CD14-positive monocyte (primary cell): ENCODE measurements at regions not wholly inside any gene's neighbourhood (a gene's known extent, or its start where the extent isn't known, plus 50 kb on each side); places are given as distances from the start of the nearest gene placed in this dataset.

Source experiments
- DNase-seq, 3 donors: peaks; one replicate each; pipeline ENCODE4 v3.0.0-alpha.2; 2011 to 2022
- H2AFZ ChIP-seq: 2 replicates; pipeline ENCODE4 v1.6.0; 2012; ENCODE audit warnings: mild to moderate bottlenecking, low read depth, low read length, inconsistent platforms; ENCODE audit not compliant: insufficient read depth, poor library complexity, severe bottlenecking
- H3K27ac ChIP-seq, 2 donors: 1 replicate in 1 of 2; 2 replicates in 1 of 2; pipeline ENCODE4 v1.5.1; 2012 to 2013; ENCODE audit warnings: low read length in 2 of 2, control low read depth in 1 of 2, inconsistent platforms in 1 of 2, low read depth in 1 of 2, mild to moderate bottlenecking in 1 of 2
- H3K27me3 ChIP-seq, 2 donors: one replicate each; pipeline versions ENCODE4 v1.6.0 to v1.6.1; 2011 to 2013; ENCODE audit warnings: low read length in 2 of 2; ENCODE audit not compliant: control insufficient read depth in 2 of 2, insufficient read depth in 2 of 2
- H3K36me3 ChIP-seq, 2 donors: replicated peaks in 1 of 2; 1 replicate in 1 of 2; 2 replicates in 1 of 2; pipeline versions ENCODE4 v1.5.1 to v1.6.1; 2012 to 2013; ENCODE audit warnings: low read length in 2 of 2, control low read depth in 1 of 2, inconsistent platforms in 1 of 2, mild to moderate bottlenecking in 1 of 2; ENCODE audit not compliant: insufficient read depth in 2 of 2, control insufficient read depth in 1 of 2
- H3K4me1 ChIP-seq, 2 donors: 1 replicate in 1 of 2; 2 replicates in 1 of 2; pipeline versions ENCODE4 v1.5.1 to v1.6.1; 2012 to 2013; ENCODE audit warnings: low read length in 2 of 2, control low read depth in 1 of 2, inconsistent platforms in 1 of 2, mild to moderate bottlenecking in 1 of 2, moderate library complexity in 1 of 2; ENCODE audit not compliant: insufficient read depth in 2 of 2, control insufficient read depth in 1 of 2
- H3K4me2 ChIP-seq: replicated peaks from 2 replicates; pipeline ENCODE3; 2012; ENCODE audit warnings: low read length, moderate library complexity, mild to moderate bottlenecking; ENCODE audit not compliant: poor library complexity, severe bottlenecking; ENCODE audit errors: extremely low read depth
- H3K4me3 ChIP-seq, 3 experiments: fragments of 200-600 bp in 1 of 3; sonication (generic) in 1 of 3; replicated peaks in 1 of 3; 1 replicate in 2 of 3; 2 replicates in 1 of 3; pipeline ENCODE4 v1.5.1; 2011 to 2013; ENCODE audit warnings: low read length in 3 of 3, mild to moderate bottlenecking in 3 of 3, control low read depth in 2 of 3, low read depth in 2 of 3, inconsistent platforms in 1 of 3, moderate library complexity in 1 of 3
- H3K79me2 ChIP-seq: 2 replicates; pipeline ENCODE4 v1.6.0; 2012; ENCODE audit warnings: mild to moderate bottlenecking, control low read depth, inconsistent platforms, low read length, moderate library complexity; ENCODE audit not compliant: insufficient read depth
- H3K9ac ChIP-seq: 2 replicates; pipeline ENCODE4 v1.6.0; 2017; ENCODE audit warnings: low read length, mild to moderate bottlenecking; ENCODE audit not compliant: insufficient read depth, poor library complexity, severe bottlenecking
- H3K9me3 ChIP-seq, 2 donors: replicated peaks in 1 of 2; 1 replicate in 1 of 2; 2 replicates in 1 of 2; pipeline versions ENCODE4 v1.5.1 to v1.6.1; 2012 to 2013; ENCODE audit warnings: low read length in 2 of 2, control low read depth in 1 of 2; ENCODE audit not compliant: control insufficient read depth in 1 of 2, insufficient read depth in 1 of 2
- H4K20me1 ChIP-seq: 2 replicates; pipeline ENCODE4 v1.6.0; 2012; ENCODE audit warnings: mild to moderate bottlenecking, low read length, control low read depth, moderate library complexity; ENCODE audit not compliant: insufficient read depth
- H3K27ac Mint-ChIP-seq, 7 donors: one replicate each; pipeline ENCODE4 v1.8.0; 2020; ENCODE audit warnings: mild to moderate bottlenecking in 7 of 7, mixed read lengths in 7 of 7, moderate library complexity in 6 of 7, inconsistent platforms in 2 of 7
- H3K27me3 Mint-ChIP-seq, 3 donors: one replicate each; pipeline ENCODE4 v1.8.0; 2021 to 2022; ENCODE audit warnings: low read depth in 3 of 3, mild to moderate bottlenecking in 3 of 3, mixed read lengths in 3 of 3, moderate library complexity in 3 of 3, inconsistent platforms in 1 of 3
- H3K36me3 Mint-ChIP-seq, 2 donors: one replicate each; pipeline ENCODE4 v1.8.0; 2020; ENCODE audit warnings: mixed read lengths in 2 of 2, inconsistent platforms in 1 of 2, mild to moderate bottlenecking in 1 of 2
- H3K4me1 Mint-ChIP-seq: one replicate; pipeline ENCODE4 v1.8.0; 2020; ENCODE audit warnings: mild to moderate bottlenecking, mixed read lengths
- H3K4me3 Mint-ChIP-seq, 2 donors: one replicate each; pipeline ENCODE4 v1.8.0; 2020; ENCODE audit warnings: mild to moderate bottlenecking in 2 of 2, mixed read lengths in 2 of 2, moderate library complexity in 1 of 2
- H3K9me3 Mint-ChIP-seq, 7 donors: one replicate each; pipeline ENCODE4 v1.8.0; 2020 to 2022; ENCODE audit warnings: mixed read lengths in 7 of 7, mild to moderate bottlenecking in 6 of 7, moderate library complexity in 6 of 7, inconsistent platforms in 2 of 7
- CTCF ChIP-seq: fragments of 200-600 bp; IDR thresholded peaks from one replicate; pipeline ENCODE4 v1.8.0; 2022; ENCODE audit warnings: antibody characterized with exemption, mild to moderate bottlenecking
- WGBS: methylation state at CpG from one replicate; pipeline ENCODE4 v1.1.5; 2013; ENCODE audit warnings: missing lambda C conversion rate; ENCODE audit not compliant: insufficient coverage; 5-methylcytosine and 5-hydroxymethylcytosine counted together
- intact Hi-C, 2 donors: fragments of 100-400 bp; cut with micrococcal nuclease; formaldehyde crosslinking; loops; one replicate each; pipeline versions ENCODE4 v1.15.0 to v1.15.1; 2023

GRCh38 chr5:17090839-17091238 lies 126.6 kb upstream of the BASP1 start:
- no peak overlapping the region for H3K9ac ChIP-seq
- H3K79me2 ChIP-seq = no peaks in the 10 kb centered on the region
- no peak overlapping the region for H3K4me2 ChIP-seq
- TF ChIP-seq CTCF = no peak
- intact Hi-C loops = no loop called here
- H2AFZ ChIP-seq = no peak overlapping the region
- peaks cover 5% of the 10 kb centered on the region for H3K4me1 Mint-ChIP-seq
- peak overlapping the region in 2 of 7 donors; percentile 35 for H3K27ac Mint-ChIP-seq
- H3K9me3 ChIP-seq = no peaks in the 10 kb centered on the region
- no peaks in the 10 kb centered on the region for H3K27me3 ChIP-seq
- H3K4me3 ChIP-seq = no peak overlapping the region
- H3K36me3 ChIP-seq = no peaks in the 10 kb centered on the region
- no CpG with 5 or more reads among the region's 5 CpGs for WGBS
- H3K4me3 Mint-ChIP-seq = no peak overlapping the region
- peaks cover 1 to 5% (median 2%) of the 10 kb centered on the region in 3 donors for H3K27me3 Mint-ChIP-seq
- no peak overlapping the region for H3K27ac ChIP-seq
- peak in 1 of 3 donors; percentile 10 for DNase-seq
- no peaks in the 10 kb centered on the region for H3K9me3 Mint-ChIP-seq
- H3K36me3 Mint-ChIP-seq = no peaks in the 10 kb centered on the region
- no peaks in the 10 kb centered on the region for H4K20me1 ChIP-seq
- H3K4me1 ChIP-seq = no peaks in the 10 kb centered on the region

GRCh38 chr5:17094830-17095229 lies 122.6 kb upstream of the BASP1 start:
- peaks cover 2 to 3% (median 2%) of the 10 kb centered on the region in 3 donors for H3K27me3 Mint-ChIP-seq
- DNase-seq = no peak
- Histone ChIP-seq H3K79me2 (no peaks in the 10 kb centered on the region), H4K20me1 (no peaks in the 10 kb centered on the region), H3K4me1 (no peaks in the 10 kb centered on the region), H3K27me3 (no peaks in the 10 kb centered on the region), H3K36me3 (no peaks in the 10 kb centered on the region), H3K9ac (no peak overlapping the region), H3K27ac (no peak overlapping the region), H3K4me2 (no peak overlapping the region), H3K4me3 (no peak overlapping the region), H2AFZ (no peak overlapping the region), H3K9me3 (no peaks in the 10 kb centered on the region)
- peaks cover 5% of the 10 kb centered on the region for H3K4me1 Mint-ChIP-seq
- no CpG with 5 or more reads among the region's 7 CpGs for WGBS
- intact Hi-C loops = no loop called here
- no peaks in the 10 kb centered on the region for H3K36me3 Mint-ChIP-seq
- TF ChIP-seq CTCF = no peak
- no peak overlapping the region for H3K27ac Mint-ChIP-seq
- H3K4me3 Mint-ChIP-seq = no peak overlapping the region
- no peaks in the 10 kb centered on the region for H3K9me3 Mint-ChIP-seq
